ENCODE measurements at regions not wholly inside any gene's neighbourhood (a gene's known extent, or its start where the extent isn't known, plus 50 kb on each side); places are given as distances from the start of the nearest gene placed in this dataset.

DNA sequence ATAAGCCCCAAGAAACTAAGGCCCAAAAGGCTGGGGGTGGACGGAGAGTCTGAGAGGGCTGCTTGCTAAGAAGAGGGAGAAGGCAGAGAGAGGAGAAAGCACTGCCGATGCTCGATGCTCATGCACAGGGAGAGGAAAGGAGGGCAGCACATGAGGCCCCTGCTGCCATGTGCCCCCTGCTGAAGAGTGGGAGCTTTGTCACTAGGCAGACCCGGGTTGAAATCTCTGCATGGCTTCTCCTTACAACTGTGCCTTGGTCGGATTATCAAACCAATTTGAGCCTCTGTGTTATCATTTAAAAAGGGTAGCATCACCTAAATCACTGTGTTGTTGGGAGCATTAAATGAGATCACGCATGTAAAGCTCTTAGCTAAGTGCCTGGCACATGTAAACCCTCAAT, 330.5 kb downstream of the NXPE2 start:
- FAIRE-seq (no peak), DNase-seq (ENCODE audit: insufficient read length, low spot score) (no peak)
- no peak for TF ChIP-seq POLR2A (IDR thresholded peaks at IDR 0.05; ENCODE audit: low read depth, low read length)

DNA sequence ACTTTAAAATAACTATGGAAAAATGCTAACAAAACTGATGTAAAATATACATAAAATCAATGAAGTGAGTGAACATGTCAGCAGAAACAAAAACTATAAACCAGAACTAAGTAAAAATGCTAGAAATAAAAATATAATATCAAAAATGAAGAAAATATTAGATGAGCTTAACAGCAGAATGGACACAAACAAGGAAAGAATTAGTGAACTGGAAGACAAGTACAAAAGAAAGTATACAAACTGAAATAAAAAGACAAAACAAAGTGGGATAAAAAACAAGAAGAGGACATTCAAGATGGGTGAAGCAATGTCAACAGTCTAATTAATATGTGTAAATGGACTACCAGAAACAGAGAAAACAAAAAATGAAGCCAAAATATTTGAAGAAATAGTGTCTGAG, 339.2 kb downstream of the NXPE2 start:
- FAIRE-seq, result no peak
- no peak for TF ChIP-seq POLR2A (IDR thresholded peaks at IDR 0.05; ENCODE audit: low read depth, low read length)

DNA sequence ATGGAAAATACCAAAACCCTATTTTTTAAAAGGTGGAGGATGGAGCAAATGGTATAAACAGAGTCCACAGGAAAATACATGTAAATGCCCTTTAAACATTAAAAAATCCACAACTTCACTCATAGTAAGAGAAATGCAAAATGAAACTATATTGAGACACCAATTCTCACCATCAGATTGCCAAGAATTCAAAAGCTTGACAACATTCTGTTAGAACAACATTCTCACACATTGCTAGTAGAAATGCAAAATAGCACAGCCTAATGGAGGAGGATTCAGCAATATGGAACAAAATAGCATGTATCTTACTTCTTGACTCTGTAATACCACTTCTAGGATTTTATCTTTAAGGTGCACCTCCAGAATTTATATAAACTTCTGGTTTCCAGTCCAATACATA, 351.8 kb downstream of the NXPE2 start:
- no peak for DNase-seq (ENCODE audit: insufficient read length, low spot score)
- no peak for FAIRE-seq
- no peak for TF ChIP-seq POLR2A (IDR thresholded peaks at IDR 0.05; ENCODE audit: low read depth, low read length)

More for the DNA sequence above, 339.2 kb downstream of the NXPE2 start:
- DNase-seq (ENCODE audit: insufficient read length, low spot score), result no peak

DNA sequence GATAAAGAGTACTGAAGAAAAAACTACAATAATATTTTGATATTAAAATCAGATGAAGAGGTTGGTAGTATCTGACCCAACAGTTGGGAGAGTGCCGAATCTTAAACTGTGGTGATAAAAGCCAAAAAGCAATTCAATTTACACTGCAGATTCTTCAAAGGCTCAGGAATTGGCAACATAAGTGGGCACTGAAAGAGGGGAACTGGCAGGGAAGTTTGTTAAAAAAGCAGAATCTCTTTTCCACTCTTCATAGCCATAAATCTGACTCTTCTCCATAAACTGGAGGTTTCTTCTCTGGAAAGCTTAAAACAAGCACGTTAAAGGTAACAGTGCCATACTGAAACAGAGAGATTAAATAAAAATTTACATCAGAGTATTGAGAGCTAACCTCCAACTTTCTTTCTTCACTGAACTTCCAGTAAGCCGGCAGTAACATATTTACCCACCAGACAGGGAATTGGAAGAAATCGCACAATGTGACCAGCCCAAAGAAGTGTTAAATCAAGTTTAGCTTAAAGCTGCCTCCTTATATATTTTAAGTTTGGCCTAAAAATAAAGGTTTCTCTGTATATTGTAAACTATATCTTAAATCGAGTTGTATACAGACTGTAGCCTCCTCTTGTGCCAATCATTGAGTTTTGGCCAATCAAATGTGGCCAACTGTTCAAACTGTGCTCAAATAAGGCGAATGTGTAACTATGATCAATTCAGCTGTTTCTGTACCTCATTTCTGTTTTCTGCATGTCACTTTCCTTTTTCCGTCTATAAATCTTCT, 358.3 kb downstream of the NXPE2 start:
- DNase-seq (ENCODE audit: insufficient read length, low spot score) (no peak), FAIRE-seq (no peak)
- TF ChIP-seq POLR2A (IDR thresholded peaks at IDR 0.05; ENCODE audit: low read depth, low read length), result no peak

DNA sequence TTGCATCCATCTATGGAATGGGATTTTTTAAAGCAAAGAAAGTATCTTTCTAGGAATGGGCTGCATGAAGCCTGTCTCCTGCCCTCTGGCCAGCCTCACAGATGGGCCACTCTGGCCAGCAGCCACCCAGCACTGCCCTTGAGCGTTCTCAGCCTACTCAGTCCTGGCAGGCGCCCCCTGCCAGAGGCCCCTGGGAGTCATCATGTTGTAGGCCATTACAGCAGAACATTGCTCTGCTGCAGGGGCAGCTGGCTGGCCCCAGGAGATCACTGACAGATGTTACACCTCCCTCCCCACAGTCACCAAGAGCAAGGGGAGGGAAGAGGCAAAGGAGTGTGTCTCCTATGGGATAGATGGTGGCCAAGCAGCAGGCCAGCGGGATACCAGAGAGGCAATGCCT, 363.7 kb downstream of the NXPE2 start:
- TF ChIP-seq POLR2A (IDR thresholded peaks at IDR 0.05; ENCODE audit: low read depth, low read length), result no peak
- no peak for DNase-seq (ENCODE audit: insufficient read length, low spot score)
- FAIRE-seq, result no peak

DNA sequence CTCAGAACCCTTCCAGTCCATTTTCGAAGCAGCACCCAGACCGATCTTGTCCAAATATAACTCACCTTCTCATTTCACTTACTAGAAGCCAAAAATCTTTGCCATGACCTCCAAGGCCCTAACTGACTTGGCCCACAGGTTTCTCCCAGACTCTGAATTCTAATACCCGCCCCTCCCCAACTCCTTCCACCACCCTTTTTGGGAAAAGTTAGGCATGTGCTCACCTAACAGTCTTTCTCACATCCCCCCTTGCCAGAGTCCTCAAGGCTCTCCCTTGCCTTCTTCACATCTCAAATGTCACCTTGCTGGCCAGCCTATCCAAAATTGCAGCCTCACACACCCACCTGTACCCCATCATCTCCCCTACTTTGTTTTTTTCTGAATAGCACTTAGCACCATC, 369.3 kb downstream of the NXPE2 start:
- FAIRE-seq, result no peak
- TF ChIP-seq POLR2A (IDR thresholded peaks at IDR 0.05; ENCODE audit: low read depth, low read length), result no peak
- DNase-seq (ENCODE audit: insufficient read length, low spot score), result no peak

DNA sequence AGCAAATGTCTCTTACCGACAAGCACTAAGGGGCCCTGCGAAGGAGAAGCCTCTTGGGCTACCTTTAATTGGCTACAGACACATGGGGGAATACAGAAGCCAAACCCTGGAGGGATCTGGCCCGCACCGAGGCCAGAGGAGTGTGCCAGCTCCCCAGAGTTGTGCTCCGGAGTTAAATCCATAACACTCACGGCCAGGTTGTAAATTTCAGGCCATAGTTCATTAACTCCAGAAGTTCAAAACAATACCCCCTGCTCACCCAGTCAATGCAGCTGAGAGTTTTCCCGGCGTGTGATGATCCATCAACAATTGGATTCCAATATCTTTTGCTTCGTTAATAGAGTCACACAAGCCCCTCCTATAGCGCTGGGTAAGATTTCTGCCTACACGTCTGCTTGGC, 371.5 kb downstream of the NXPE2 start:
- DNase-seq (ENCODE audit: insufficient read length, low spot score) (no peak), FAIRE-seq (no peak)
- TF ChIP-seq POLR2A (IDR thresholded peaks at IDR 0.05; ENCODE audit: low read depth, low read length), result no peak

DNA sequence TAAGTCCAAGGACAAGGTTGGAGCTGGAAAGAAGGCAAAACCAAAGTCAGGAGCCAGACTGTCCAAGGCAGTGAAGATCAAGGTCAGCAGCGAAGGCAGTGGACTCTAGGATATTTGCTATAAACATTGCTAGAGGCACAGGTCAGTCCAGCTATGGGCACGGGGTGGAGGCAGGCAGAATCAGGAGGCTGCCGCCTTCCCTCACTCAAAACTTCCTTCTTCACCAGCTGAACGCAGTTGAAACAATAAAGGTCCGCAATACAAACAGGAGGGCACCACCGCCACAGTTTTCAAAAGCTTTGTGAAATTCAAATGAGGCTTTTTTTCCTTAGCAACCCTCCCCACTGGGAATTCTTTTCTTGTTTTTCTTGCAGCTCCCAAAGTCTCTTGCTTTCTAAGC, 372.4 kb downstream of the NXPE2 start:
- DNase-seq (ENCODE audit: insufficient read length, low spot score), result no peak
- FAIRE-seq, result no peak
- TF ChIP-seq POLR2A (IDR thresholded peaks at IDR 0.05; ENCODE audit: low read depth, low read length), result no peak

DNA sequence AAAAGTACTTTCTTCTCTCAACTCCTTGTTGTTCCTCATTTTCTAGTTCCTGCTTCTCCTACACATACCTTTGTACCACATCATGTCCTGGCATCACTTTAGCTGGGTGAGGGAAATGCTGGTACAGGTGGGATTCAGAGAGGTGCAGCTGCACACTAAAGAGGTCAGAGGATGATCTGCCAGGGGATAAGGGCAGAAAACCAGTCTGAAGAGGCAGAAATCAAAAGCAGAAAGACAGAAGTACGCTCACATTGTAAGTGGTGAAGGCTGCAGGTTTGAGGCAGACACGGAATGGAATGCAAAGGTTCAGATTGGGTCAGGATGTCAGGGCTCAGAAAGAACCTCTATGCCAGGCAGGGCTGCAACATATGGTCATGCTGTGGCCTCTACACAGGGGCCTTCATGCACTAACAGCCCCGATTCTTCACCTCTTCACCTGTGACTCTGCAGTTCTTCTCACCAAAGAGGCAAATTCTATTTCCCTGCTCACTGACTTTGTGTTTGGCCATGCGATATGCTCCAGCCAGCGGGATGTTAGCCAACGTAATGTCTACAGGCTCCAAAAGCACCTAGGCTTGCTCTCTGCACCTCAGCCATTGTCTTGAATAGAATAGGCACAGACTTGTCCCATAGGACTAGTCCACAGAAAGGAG, 373.7 kb downstream of the NXPE2 start:
- TF ChIP-seq POLR2A (IDR thresholded peaks at IDR 0.05; ENCODE audit: low read depth, low read length), result no peak
- FAIRE-seq, result no peak
- no peak for DNase-seq (ENCODE audit: insufficient read length, low spot score)

DNA sequence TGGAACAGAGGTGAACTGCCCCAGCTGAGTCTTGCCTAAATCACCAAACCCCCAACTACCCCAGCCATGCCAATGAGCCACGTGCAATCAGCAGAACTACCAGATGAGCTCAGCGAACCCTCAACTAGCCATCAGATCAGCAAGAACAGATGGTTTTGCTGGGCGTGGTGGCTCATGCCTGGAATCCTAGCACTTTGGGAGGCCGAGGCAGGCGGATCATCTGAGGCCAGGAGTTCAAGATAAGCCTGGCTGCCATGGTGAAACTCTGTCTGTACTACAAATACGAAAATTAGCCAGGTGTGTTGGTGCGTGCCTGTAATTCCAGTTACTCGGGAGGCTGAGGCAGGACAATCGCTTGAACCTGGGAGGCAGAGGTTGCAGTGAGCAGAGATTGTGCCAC, 374.3 kb downstream of the NXPE2 start:
- FAIRE-seq (no peak), DNase-seq (ENCODE audit: insufficient read length, low spot score) (no peak)
- no peak for TF ChIP-seq POLR2A (IDR thresholded peaks at IDR 0.05; ENCODE audit: low read depth, low read length)

DNA sequence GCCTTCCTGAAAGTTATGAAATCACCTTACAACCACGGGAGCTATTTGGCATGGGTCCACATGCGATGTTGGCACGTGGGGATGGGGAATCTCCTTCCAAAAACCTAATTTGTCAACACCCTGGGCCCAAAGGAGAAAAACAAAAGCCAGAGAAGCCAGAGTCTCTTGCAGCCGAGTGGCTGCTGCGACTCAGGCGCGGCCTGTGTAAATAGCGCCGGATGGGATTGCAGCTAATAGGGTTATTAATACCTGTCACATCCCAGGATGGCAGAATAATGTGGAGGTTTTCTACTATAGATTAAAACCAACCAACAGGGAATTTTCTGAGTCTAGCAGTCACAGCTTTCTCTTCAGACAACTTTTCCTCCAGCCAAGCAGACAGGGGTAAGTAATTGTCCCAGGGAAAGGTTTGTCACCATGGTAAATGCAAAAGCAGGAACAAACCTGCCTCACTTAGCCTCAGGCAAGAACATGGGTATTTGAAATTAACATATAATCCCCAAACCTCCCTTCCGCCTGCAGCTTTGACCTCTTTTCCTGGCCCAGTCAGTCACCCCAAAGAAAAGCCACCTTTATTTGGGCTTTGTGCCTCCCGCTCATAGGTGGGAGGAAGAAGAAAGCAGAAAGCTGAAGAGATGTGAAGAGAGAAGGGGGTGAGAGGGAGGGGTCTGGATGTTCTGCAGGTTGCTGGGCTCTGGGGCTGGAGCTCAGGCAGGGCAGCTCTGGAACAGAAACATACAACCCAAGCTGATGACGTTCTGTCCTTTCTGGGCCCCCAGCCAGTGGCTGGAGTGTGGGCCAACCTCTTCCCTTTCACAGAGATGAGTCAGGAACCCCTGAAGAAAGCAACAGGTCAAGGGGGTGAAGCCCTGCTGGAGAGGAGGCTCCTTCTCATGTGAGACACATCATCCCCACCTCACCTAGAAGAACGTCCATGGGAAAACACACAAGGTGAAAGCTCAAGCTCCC, 376.5 kb downstream of the NXPE2 start:
- no peak for TF ChIP-seq POLR2A (IDR thresholded peaks at IDR 0.05; ENCODE audit: low read depth, low read length)
- DNase-seq (ENCODE audit: insufficient read length, low spot score) (no peak), FAIRE-seq (no peak)

DNA sequence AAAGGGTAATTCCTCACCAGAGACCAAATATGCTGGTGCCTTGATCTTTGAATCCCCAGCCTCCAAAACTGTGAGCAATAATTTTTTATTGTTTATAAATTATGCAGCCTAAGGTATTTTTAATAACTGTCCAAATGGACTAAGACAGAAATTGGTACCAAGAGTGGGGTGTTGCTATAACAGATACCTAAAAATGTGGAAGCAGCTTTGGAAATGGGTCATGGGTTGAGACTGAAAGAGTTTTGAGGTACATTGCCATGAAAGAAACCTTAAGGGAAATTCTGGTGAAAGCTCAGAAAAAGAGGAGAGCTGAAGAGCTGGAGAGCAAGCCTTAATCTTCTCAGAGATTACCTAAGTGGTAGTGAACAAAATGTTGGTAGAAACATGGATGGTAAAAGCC, 378.2 kb downstream of the NXPE2 start:
- no peak for DNase-seq (ENCODE audit: insufficient read length, low spot score)
- TF ChIP-seq POLR2A (IDR thresholded peaks at IDR 0.05; ENCODE audit: low read depth, low read length), result no peak
- FAIRE-seq, result no peak

DNA sequence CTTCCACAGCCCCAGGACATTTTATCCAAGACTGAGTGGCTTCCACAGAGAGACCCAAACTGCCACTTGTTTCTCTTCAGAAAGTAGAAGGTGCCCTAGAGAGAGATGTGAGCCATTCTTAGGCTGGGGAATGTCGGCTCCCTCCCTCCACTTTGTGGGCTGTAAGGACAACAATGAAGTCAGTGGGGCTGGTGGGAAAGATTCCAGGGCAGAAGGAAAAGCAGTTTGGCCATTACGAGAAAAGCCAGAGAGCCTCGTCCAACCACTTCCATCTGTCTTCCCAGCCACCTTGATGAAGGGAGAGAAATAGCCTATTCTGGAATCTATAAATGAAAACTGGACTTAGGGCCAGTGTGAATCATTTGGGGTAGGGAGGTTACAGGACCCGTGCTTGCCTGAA, 382.5 kb downstream of the NXPE2 start:
- no peak for TF ChIP-seq POLR2A (IDR thresholded peaks at IDR 0.05; ENCODE audit: low read depth, low read length)
- DNase-seq (ENCODE audit: insufficient read length, low spot score) (no peak), FAIRE-seq (no peak)

DNA sequence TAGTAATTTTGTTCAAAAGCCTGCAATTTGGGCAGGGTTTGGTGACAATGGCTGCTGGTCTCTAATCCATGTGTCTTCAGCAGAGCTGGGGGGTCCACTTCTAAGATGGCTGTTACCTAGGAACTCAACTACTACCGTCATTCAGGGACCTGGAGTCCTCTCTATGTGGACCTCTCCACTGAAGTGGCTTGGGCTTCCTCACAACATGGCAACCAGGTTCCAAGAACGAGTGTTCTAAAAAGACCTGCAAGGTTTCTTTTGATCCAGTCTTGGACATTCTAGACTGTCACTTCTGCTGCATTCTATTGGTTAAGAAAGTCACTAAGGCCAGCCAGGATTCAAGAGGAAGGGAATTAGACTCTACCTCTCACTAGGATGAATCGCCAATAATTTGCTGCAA, 387.0 kb downstream of the NXPE2 start:
- TF ChIP-seq POLR2A (IDR thresholded peaks at IDR 0.05; ENCODE audit: low read depth, low read length), result no peak
- no peak for FAIRE-seq
- DNase-seq (ENCODE audit: insufficient read length, low spot score), result no peak

Data from H54 (cell line).